ENCODE measurements at regions not wholly inside any gene's neighbourhood (a gene's known extent, or its start where the extent isn't known, plus 50 kb on each side); places are given as distances from the start of the nearest gene placed in this dataset.
A peak's percentile ranks its signal among the peaks of the same experiment; 100 is the strongest.

GRCh38 chr11:19329970-19330369, 89.2 kb upstream of the E2F8 start:
- no peak overlapping the region for H3K27ac ChIP-seq
- TF ChIP-seq CTCF (conservative IDR thresholded peaks at IDR 0.05): no peak

- H3K27ac ChIP-seq: no peak overlapping the region
- no peak for TF ChIP-seq CTCF (conservative IDR thresholded peaks at IDR 0.05)
Observed at GRCh38 chr11:19328586-19329311, 88.0 kb upstream of the E2F8 start.

- no peak overlapping the region for H3K27ac ChIP-seq
- TF ChIP-seq CTCF (conservative IDR thresholded peaks at IDR 0.05): no peak
Observed at GRCh38 chr11:19327280-19327679, 86.5 kb upstream of the E2F8 start.

- H3K27ac ChIP-seq: no peak overlapping the region
- peak; percentile 46 for TF ChIP-seq CTCF (conservative IDR thresholded peaks at IDR 0.05)
Observed at GRCh38 chr11:19326499-19326898, 85.8 kb upstream of the E2F8 start.

GRCh38 chr11:19323502-19323901, 82.8 kb upstream of the E2F8 start:
- no peak overlapping the region for H3K27ac ChIP-seq
- peak; percentile 25; the same call in 1 of the 2 replicates for TF ChIP-seq CTCF (conservative IDR thresholded peaks at IDR 0.05)

GRCh38 chr11:19321351-19321750, 80.6 kb upstream of the E2F8 start:
- TF ChIP-seq CTCF (conservative IDR thresholded peaks at IDR 0.05): no peak
- H3K27ac ChIP-seq: no peak overlapping the region

- TF ChIP-seq CTCF (conservative IDR thresholded peaks at IDR 0.05): no peak
- H3K27ac ChIP-seq: no peak overlapping the region
Observed at GRCh38 chr11:19320827-19321226, 80.1 kb upstream of the E2F8 start.
